Vagina (tissue), 2 donors: ENCODE measurements at regions not wholly inside any gene's neighbourhood (a gene's known extent, or its start where the extent isn't known, plus 50 kb on each side); places are given as distances from the start of the nearest gene placed in this dataset.

Experiments
- DNase-seq, 2 donors: peaks; one replicate each; pipeline ENCODE4 v3.0.0-alpha.2; 2017; ENCODE audit errors: extremely low spot score in 2 of 2
- H3K27ac ChIP-seq: fragments of 200-600 bp; sonication (generic); one replicate; pipeline ENCODE4 v1.5.1; 2019
- H3K27me3 ChIP-seq: fragments of 200-600 bp; sonication (generic); one replicate; pipeline ENCODE4 v1.5.1; 2019
- H3K36me3 ChIP-seq, 2 donors: fragments of 200-600 bp; sonication (generic); one replicate each; pipeline ENCODE4 v1.5.1; 2017 to 2019
- H3K4me1 ChIP-seq: fragments of 200-600 bp; sonication (generic); one replicate; pipeline ENCODE4 v1.5.1; 2019
- H3K4me3 ChIP-seq, 2 donors: fragments of 200-600 bp; sonication (generic); 1 replicate in 1 of 2; 2 replicates in 1 of 2; pipeline ENCODE4 v1.5.1; 2016 to 2019
- H3K9me3 ChIP-seq: fragments of 200-600 bp; sonication (generic); one replicate; pipeline ENCODE4 v1.5.1; 2019
- POLR2A ChIP-seq, 2 donors: fragments of 450-650 bp; IDR thresholded peaks; one replicate each; pipeline ENCODE4 v1.6.1; 2017; ENCODE audit warnings: antibody characterized with exemption in 2 of 2, mild to moderate bottlenecking in 2 of 2, moderate library complexity in 2 of 2
- POLR2AphosphoS5 ChIP-seq, 2 donors: sonication (generic); formaldehyde crosslinking; IDR thresholded peaks; one replicate each; pipeline ENCODE4 v1.9.0; 2017; ENCODE audit warnings: antibody characterized with exemption in 2 of 2, mild to moderate bottlenecking in 2 of 2, low read depth in 1 of 2; ENCODE audit not compliant: insufficient read depth in 1 of 2
- intact Hi-C: fragments of 100-400 bp; cut with DNase I; formaldehyde crosslinking; loops from one replicate; pipeline ENCODE4 v1.15.1; 2023
- TF ChIP-seq, protein P1 (sequence below), 3 experiments: fragments of 450-650 bp in 2 of 3; fragments of 200-600 bp in 1 of 3; sonication (generic) in 1 of 3; IDR thresholded peaks; one replicate each; pipeline ENCODE4 v1.5.1; 2017 to 2019; ENCODE audit warnings: antibody characterized with exemption in 3 of 3, mild to moderate bottlenecking in 2 of 3, moderate library complexity in 2 of 3

DNA sequence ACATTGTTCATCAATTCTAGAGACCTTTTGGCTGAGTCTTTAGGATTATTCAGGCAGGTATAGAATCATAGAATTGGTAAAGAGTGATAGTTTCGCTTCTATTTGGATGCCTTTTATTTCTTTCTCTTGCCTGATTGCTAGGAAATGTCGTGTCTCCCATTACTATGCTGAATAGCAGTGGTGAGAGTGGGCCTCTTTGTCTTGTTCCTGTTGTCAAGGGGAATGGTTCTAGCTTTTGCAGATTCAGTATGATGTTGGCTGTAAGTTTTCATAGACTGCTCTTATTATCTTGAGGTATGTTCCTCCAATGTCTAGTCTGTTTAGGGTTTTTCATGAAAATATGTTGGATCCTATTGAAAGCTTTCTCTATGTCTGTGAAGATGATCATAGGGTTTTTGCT lies 200.2 kb upstream of the PABPC4L start:
- no peaks in the 10 kb centered on the region for H3K9me3 ChIP-seq
- H3K4me1 ChIP-seq, result no peaks in the 10 kb centered on the region
- no peak for TF ChIP-seq POLR2A (IDR thresholded peaks at IDR 0.05)
- TF ChIP-seq, protein P1, sequence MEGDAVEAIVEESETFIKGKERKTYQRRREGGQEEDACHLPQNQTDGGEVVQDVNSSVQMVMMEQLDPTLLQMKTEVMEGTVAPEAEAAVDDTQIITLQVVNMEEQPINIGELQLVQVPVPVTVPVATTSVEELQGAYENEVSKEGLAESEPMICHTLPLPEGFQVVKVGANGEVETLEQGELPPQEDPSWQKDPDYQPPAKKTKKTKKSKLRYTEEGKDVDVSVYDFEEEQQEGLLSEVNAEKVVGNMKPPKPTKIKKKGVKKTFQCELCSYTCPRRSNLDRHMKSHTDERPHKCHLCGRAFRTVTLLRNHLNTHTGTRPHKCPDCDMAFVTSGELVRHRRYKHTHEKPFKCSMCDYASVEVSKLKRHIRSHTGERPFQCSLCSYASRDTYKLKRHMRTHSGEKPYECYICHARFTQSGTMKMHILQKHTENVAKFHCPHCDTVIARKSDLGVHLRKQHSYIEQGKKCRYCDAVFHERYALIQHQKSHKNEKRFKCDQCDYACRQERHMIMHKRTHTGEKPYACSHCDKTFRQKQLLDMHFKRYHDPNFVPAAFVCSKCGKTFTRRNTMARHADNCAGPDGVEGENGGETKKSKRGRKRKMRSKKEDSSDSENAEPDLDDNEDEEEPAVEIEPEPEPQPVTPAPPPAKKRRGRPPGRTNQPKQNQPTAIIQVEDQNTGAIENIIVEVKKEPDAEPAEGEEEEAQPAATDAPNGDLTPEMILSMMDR (IDR thresholded peaks at IDR 0.05), result no peak
- TF ChIP-seq POLR2AphosphoS5 (IDR thresholded peaks at IDR 0.05; ENCODE audit: insufficient read depth in 1 of 2, low read depth in 1 of 2), result no peak
- no peak overlapping the region for H3K27ac ChIP-seq
- no peaks in the 10 kb centered on the region for H3K36me3 ChIP-seq
- no peak for DNase-seq
- no peaks in the 10 kb centered on the region for H3K27me3 ChIP-seq
- intact Hi-C loops, result no loop called here
- no peak overlapping the region for H3K4me3 ChIP-seq

DNA sequence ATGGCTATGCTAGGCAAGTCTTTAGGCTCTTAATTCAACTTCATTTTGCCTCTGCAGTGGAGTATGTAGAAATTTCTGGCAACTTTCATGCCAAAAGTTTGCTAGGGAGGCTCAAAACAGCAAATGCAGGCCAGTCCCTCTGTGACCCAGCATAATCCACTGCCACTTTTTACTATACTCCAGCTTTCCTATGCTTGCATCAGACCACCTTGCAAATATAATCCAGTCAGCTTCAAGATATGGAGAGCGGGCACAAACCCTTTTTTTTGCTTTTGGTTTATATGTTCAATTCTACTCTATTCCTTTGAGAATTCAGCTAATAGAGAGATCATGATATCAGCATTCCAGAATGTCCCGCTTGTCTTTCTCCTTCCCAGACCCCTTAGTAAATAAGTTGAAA lies 192.0 kb upstream of the PABPC4L start:
- intact Hi-C loops, result no loop called here
- TF ChIP-seq POLR2AphosphoS5 (IDR thresholded peaks at IDR 0.05; ENCODE audit: insufficient read depth in 1 of 2, low read depth in 1 of 2) (no peak), POLR2A (IDR thresholded peaks at IDR 0.05) (no peak)
- TF ChIP-seq, protein P1 (IDR thresholded peaks at IDR 0.05), result no peak
- Histone ChIP-seq H3K9me3 (no peaks in the 10 kb centered on the region), H3K4me1 (no peaks in the 10 kb centered on the region), H3K36me3 (no peaks in the 10 kb centered on the region), H3K27me3 (no peaks in the 10 kb centered on the region), H3K27ac (no peak overlapping the region), H3K4me3 (no peak overlapping the region)
- DNase-seq, result no peak

- intact Hi-C loops, result no loop called here
- Histone ChIP-seq H3K27me3 (no peaks in the 10 kb centered on the region), H3K36me3 (no peaks in the 10 kb centered on the region), H3K9me3 (no peaks in the 10 kb centered on the region), H3K4me1 (no peaks in the 10 kb centered on the region), H3K4me3 (no peak overlapping the region), H3K27ac (no peak overlapping the region)
- TF ChIP-seq, protein P1 (IDR thresholded peaks at IDR 0.05), result no peak
- TF ChIP-seq POLR2A (IDR thresholded peaks at IDR 0.05) (no peak), POLR2AphosphoS5 (IDR thresholded peaks at IDR 0.05; ENCODE audit: insufficient read depth in 1 of 2, low read depth in 1 of 2) (no peak)
- DNase-seq, result no peak
Measured at GRCh38 chr4:134390319-134390718, 188.7 kb upstream of the PABPC4L start.

DNA sequence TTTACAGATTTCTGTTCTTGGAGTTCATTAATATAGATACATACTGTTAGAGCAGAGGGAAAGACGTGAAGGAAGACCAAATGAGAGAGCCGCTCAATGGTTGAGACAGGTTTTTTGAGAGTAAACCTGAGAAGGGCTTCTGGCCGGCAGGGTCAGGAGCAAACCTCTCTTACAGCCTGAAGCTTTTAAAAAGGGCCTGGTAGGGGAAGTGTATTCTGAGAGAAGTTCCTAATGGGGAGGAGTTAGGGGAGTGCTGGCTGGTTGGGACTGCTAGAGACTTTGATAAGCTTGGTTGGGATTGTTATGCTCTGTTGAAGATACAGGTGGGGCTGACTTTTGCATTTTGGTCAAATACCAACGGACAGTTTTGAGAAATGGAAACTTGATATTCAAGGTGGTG lies 186.8 kb upstream of the PABPC4L start:
- DNase-seq, result no peak
- H3K9me3 ChIP-seq, result no peaks in the 10 kb centered on the region
- no peak overlapping the region for H3K27ac ChIP-seq
- no peaks in the 10 kb centered on the region for H3K27me3 ChIP-seq
- H3K4me3 ChIP-seq, result no peak overlapping the region
- no peaks in the 10 kb centered on the region for H3K4me1 ChIP-seq
- no peaks in the 10 kb centered on the region for H3K36me3 ChIP-seq
- no peak for TF ChIP-seq POLR2A (IDR thresholded peaks at IDR 0.05)
- TF ChIP-seq, protein P1 (IDR thresholded peaks at IDR 0.05), result no peak
- TF ChIP-seq POLR2AphosphoS5 (IDR thresholded peaks at IDR 0.05; ENCODE audit: insufficient read depth in 1 of 2, low read depth in 1 of 2), result no peak
- intact Hi-C loops, result no loop called here

DNA sequence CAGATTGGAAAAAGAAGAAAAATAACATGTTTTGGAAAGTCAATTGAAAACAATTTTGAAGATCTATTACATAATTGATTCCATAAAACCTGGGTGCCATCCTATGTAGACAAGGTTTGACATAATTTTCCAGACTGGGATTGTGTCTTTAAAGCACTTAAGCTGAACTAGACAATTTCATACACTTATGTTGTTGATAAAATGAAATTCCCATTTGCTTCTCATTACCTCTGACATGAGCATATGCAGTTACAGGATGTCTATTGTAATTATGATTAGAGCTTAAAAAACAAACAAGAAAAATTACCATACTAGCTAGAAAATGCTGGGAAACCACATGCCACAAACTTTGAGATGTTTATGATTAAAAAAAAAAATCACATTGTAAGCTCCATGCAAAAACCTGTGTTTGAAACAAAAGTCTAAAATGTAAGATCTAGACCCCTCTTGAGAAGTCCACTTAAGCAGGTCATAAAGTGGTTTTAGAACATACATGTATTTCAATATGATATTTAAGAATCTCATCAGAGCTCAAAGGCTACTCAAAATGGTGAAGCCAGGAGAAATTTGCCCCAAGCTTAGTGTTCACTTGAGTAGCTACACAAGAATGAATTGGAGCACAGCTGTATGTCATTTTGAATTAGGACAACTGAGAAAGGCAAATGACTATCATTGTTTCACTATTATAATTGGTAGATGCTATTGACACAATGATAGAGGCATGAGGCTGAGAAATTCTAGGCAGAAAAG lies 181.1 kb upstream of the PABPC4L start:
- Histone ChIP-seq H3K27ac (no peak overlapping the region), H3K4me1 (no peaks in the 10 kb centered on the region), H3K9me3 (no peaks in the 10 kb centered on the region), H3K27me3 (no peaks in the 10 kb centered on the region), H3K4me3 (no peak overlapping the region), H3K36me3 (no peaks in the 10 kb centered on the region)
- intact Hi-C loops, result no loop called here
- no peak for DNase-seq
- TF ChIP-seq POLR2AphosphoS5 (IDR thresholded peaks at IDR 0.05; ENCODE audit: insufficient read depth in 1 of 2, low read depth in 1 of 2) (no peak), POLR2A (IDR thresholded peaks at IDR 0.05) (no peak)
- TF ChIP-seq, protein P1 (IDR thresholded peaks at IDR 0.05), result no peak
